Neuron (in vitro differentiated cells): ENCODE measurements at regions not wholly inside any gene's neighbourhood (a gene's known extent, or its start where the extent isn't known, plus 50 kb on each side); places are given as distances from the start of the nearest gene placed in this dataset.

Source experiments
- H2AFZ ChIP-seq: one replicate; pipeline ENCODE4 v1.6.1; 2013; ENCODE audit warnings: low read depth, mild to moderate bottlenecking, inconsistent platforms, low read length, moderate library complexity
- H3K27me3 ChIP-seq: one replicate; pipeline ENCODE4 v1.6.1; 2013; ENCODE audit warnings: low read length; ENCODE audit not compliant: insufficient read depth
- H3K36me3 ChIP-seq: one replicate; pipeline ENCODE4 v1.6.1; 2013; ENCODE audit warnings: low read length; ENCODE audit not compliant: insufficient read depth
- H3K4me1 ChIP-seq: one replicate; pipeline ENCODE4 v1.6.1; 2013; ENCODE audit warnings: low read length; ENCODE audit not compliant: insufficient read depth
- H3K4me3 ChIP-seq: 2 replicates; pipeline ENCODE4 v1.5.1; 2013; ENCODE audit warnings: mild to moderate bottlenecking, low read length, moderate library complexity
- H3K9me3 ChIP-seq: one replicate; pipeline ENCODE4 v1.6.1; 2013; ENCODE audit warnings: low read length

DNA sequence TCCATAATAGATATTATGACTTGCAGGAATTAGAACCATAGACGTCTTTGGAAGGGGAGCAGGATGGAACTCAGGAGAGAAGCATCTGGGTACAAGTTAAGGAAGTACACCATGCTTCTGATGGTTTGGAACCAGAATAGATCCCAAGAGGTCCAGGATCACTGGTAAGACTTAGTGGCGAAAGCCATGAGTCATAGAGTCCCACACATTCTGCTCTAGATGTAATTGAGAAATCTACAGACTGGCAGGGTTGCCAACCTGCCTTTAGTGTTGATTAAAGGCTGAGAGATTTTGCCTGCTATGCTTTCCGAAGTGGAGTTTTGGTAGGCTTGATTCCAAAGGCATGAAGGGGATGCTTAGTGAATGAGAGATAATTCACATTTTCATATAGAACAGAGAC lies 57.1 kb upstream of the C1orf87 start:
- Histone ChIP-seq H3K4me3 (no peak overlapping the region), H3K36me3 (no peaks in the 10 kb centered on the region), H2AFZ (no peak overlapping the region), H3K4me1 (no peaks in the 10 kb centered on the region), H3K9me3 (no peaks in the 10 kb centered on the region), H3K27me3 (no peaks in the 10 kb centered on the region)

DNA sequence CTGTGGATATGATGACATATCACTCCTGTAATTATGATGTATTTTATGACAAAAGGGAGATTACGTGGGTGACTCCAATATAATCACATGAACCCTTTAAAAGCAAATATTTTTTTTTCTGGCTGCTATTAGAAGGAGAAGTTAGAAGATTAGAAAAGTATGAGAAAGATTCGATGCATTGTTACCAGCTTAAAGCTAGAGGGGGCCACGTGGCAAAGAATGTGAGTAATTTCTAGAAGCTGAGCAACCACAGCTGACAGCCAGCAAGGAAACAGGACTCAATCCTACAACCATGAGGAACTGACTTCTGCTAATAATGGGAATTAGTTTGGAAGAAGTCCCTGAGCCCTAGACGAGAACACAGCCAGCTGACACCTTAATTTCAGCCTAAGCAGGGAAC lies 56.3 kb upstream of the C1orf87 start:
- Histone ChIP-seq H3K27me3 (no peaks in the 10 kb centered on the region), H3K36me3 (no peaks in the 10 kb centered on the region), H3K4me1 (no peaks in the 10 kb centered on the region), H3K9me3 (no peaks in the 10 kb centered on the region), H2AFZ (no peak overlapping the region), H3K4me3 (no peak overlapping the region)

DNA sequence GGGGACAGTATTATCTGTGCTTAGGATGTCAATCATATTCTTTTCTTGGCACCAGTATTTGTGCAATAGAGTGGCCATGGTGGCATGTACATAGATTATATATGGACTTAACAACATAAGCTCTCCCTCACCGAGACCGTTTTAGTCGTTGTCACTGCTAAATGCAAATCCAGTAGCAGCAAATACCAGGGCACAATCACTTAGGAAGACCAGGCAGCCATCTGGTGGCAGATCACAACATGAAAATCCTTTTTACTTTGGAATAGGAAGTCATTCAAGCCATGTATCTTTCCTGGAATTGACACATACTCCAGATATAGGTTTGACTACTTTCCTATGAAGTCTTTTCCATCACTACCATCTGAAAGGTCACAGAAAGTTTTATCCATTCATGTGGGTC lies 53.2 kb upstream of the C1orf87 start:
- H3K36me3 ChIP-seq = no peaks in the 10 kb centered on the region
- no peak overlapping the region for H2AFZ ChIP-seq
- H3K4me3 ChIP-seq = no peak overlapping the region
- H3K27me3 ChIP-seq = no peaks in the 10 kb centered on the region
- H3K9me3 ChIP-seq = no peaks in the 10 kb centered on the region
- H3K4me1 ChIP-seq = no peaks in the 10 kb centered on the region
